ENCODE measurements at regions not wholly inside any gene's neighbourhood (a gene's known extent, or its start where the extent isn't known, plus 50 kb on each side); places are given as distances from the start of the nearest gene placed in this dataset.

GRCh38 chr4:13117185-13117584 lies 367.0 kb downstream of the RAB28 start:
- TF ChIP-seq CTCF (conservative IDR thresholded peaks at IDR 0.05 in 1 of 2, IDR thresholded peaks at IDR 0.05 in 1 of 2; ENCODE audit: extremely low read depth in 1 of 2, insufficient read depth in 1 of 2, low read depth in 1 of 2, low read length in 2 of 2): no peak
- no peak for TF ChIP-seq EZH2 (IDR thresholded peaks at IDR 0.05; ENCODE audit: borderline replicate concordance, low read length)
